HEK293T (cell line): ENCODE measurements at regions not wholly inside any gene's neighbourhood (a gene's known extent, or its start where the extent isn't known, plus 50 kb on each side); places are given as distances from the start of the nearest gene placed in this dataset.

Source experiments
- ELF4 ChIP-seq: fragments of 450-650 bp; IDR thresholded peaks from 2 replicates; pipeline ENCODE4 v1.6.1; 2017; ENCODE audit warnings: antibody characterized with exemption
- FOXA1 ChIP-seq: fragments of 450-650 bp; IDR thresholded peaks from 2 replicates; pipeline ENCODE4 v1.6.1; 2016; ENCODE audit warnings: mild to moderate bottlenecking
- FOXM1 ChIP-seq: fragments of 450-650 bp; IDR thresholded peaks from 2 replicates; pipeline ENCODE4 v1.6.1; 2017; ENCODE audit warnings: mild to moderate bottlenecking, borderline replicate concordance
- SUZ12 ChIP-seq: fragments of 450-650 bp; IDR thresholded peaks from 2 replicates; pipeline ENCODE4 v1.6.1; 2016; ENCODE audit warnings: mild to moderate bottlenecking

GRCh38 chr3:80606073-80606472 lies 838.3 kb upstream of the ROBO1 start:
- TF ChIP-seq SUZ12: no peak
- no peak for TF ChIP-seq FOXA1
- TF ChIP-seq FOXM1: no peak
- no peak for TF ChIP-seq ELF4
